HUES6 (cell line): ENCODE measurements at regions not wholly inside any gene's neighbourhood (a gene's known extent, or its start where the extent isn't known, plus 50 kb on each side); places are given as distances from the start of the nearest gene placed in this dataset.
"Not testable (repeated sequence)": the region's sequence is repeated elsewhere in the genome, so short reads cannot be mapped to it uniquely, and the experiment has no call there.

Source experiments
- H3K27ac ChIP-seq: 2 replicates; pipeline ENCODE4 v1.7.0; 2013; ENCODE audit warnings: low read depth, mild to moderate bottlenecking, low read length, inconsistent platforms
- H3K27me3 ChIP-seq: 2 replicates; pipeline ENCODE4 v1.6.1; 2013; ENCODE audit warnings: low read length; ENCODE audit not compliant: control insufficient read depth, insufficient read depth
- H3K36me3 ChIP-seq: 2 replicates; pipeline ENCODE4 v1.6.1; 2013; ENCODE audit warnings: low read length; ENCODE audit not compliant: control insufficient read depth, insufficient read depth
- H3K4me1 ChIP-seq: 2 replicates; pipeline ENCODE4 v1.6.1; 2013; ENCODE audit warnings: low read length; ENCODE audit not compliant: control insufficient read depth, insufficient read depth
- H3K4me3 ChIP-seq: 2 replicates; pipeline ENCODE4 v1.5.1; 2013; ENCODE audit warnings: low read depth, low read length
- H3K9ac ChIP-seq: one replicate; pipeline ENCODE4 v1.6.1; 2013; ENCODE audit warnings: mild to moderate bottlenecking, low read length
- H3K9me3 ChIP-seq: 2 replicates; pipeline ENCODE4 v1.6.1; 2013; ENCODE audit warnings: low read depth, low read length; ENCODE audit not compliant: control insufficient read depth, insufficient read depth

DNA sequence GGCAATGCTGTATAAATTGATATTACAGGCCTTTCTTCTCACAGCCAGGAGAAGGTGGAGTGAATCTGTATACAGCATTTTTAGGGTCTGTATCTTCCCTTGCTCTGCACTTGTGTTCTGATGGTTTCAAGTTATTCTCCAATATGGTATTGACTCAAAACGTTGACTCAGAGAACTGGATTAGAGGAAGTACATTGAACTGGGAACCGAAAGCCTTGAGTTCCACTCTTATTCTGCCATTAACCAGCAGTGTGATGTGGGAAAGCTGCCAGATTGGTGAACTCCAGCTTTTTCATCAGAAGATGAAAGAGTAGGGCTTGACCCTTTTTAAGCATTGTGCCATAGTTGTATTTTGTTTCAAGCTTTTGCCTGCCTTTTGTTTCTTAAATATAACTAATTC is 167.7 kb downstream of the SPRY2 start:
- Histone ChIP-seq H3K36me3 (no peaks in the 10 kb centered on the region; the same call in 1 of the 2 replicates), H3K27me3 (no peaks in the 10 kb centered on the region), H3K9ac (no peak overlapping the region), H3K4me1 (peaks cover 6% of the 10 kb centered on the region; the same call in 1 of the 2 replicates), H3K27ac (no peak overlapping the region), H3K9me3 (no peaks in the 10 kb centered on the region; the same call in 1 of the 2 replicates), H3K4me3 (no peak overlapping the region)

- H3K27ac ChIP-seq: no peak overlapping the region
- H3K9ac ChIP-seq: no peak overlapping the region
- H3K4me3 ChIP-seq: no peak overlapping the region
- H3K9me3 ChIP-seq: no peaks in the 10 kb centered on the region; the same call in 1 of the 2 replicates
- H3K4me1 ChIP-seq: peaks cover 3% of the 10 kb centered on the region; the same call in 1 of the 2 replicates
- H3K36me3 ChIP-seq: no peaks in the 10 kb centered on the region; the same call in 1 of the 2 replicates
- no peaks in the 10 kb centered on the region for H3K27me3 ChIP-seq
Measured at GRCh38 chr13:80171096-80171495, 169.8 kb downstream of the SPRY2 start.

DNA sequence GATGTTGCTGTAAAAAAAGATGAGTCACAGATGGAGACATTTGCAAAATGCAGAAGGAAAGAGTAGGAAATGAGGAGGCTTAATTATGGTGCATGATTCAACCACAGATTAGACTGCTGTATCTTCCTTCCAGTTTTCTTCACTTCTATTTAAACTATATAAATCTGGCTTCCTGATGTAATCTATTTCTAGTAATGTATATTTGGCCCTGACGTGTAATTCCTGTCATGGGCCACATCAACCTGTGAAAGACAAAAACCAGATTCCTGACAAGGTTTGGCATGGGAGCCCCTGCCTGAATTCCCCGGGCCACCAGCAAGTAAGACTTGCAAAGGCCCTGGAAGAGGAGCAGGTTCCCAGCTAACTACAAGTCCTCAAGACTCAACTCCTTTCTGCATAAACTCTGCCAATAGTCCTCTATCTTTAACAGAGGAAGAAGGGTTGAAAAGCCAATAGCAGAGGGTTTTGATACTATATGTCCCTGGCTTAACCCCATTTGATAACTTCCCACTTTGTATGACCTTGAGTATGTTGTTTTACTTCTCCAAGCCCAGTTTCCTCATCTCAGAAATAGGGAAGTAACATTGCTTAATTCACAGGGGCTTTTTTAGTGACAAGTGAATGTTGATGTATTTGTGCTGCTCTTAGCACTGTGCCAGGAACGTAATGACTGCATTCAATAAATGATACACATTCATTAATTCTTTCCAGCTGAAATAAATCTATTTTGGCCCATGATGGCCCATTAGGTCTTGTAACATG is 172.7 kb downstream of the SPRY2 start:
- H3K9me3 ChIP-seq: no peaks in the 10 kb centered on the region
- H3K27ac ChIP-seq: no peak overlapping the region
- no peak overlapping the region for H3K9ac ChIP-seq
- no peak overlapping the region for H3K4me3 ChIP-seq
- H3K27me3 ChIP-seq: no peaks in the 10 kb centered on the region
- H3K36me3 ChIP-seq: no peaks in the 10 kb centered on the region
- H3K4me1 ChIP-seq: peaks cover 3% of the 10 kb centered on the region; the same call in 1 of the 2 replicates

DNA sequence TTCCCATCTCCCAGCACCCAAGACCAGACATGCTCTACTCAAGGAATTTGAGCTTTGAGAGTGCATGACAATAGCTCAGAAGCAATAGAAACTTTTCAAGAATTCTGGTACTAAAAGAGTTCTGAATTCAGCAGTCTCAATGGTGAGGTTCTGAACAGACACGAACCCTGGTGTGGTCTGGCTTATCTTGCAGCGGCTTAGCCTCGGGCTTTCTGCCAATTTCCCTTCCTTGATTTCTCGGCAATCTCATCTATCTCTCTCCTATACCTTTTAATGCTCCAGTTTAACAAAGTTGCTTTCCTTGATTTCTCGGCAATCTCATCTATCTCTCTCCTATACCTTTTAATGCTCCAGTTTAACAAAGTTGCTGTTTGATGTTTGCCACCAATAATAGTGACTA is 174.6 kb downstream of the SPRY2 start:
- H3K9ac ChIP-seq: no peak overlapping the region

DNA sequence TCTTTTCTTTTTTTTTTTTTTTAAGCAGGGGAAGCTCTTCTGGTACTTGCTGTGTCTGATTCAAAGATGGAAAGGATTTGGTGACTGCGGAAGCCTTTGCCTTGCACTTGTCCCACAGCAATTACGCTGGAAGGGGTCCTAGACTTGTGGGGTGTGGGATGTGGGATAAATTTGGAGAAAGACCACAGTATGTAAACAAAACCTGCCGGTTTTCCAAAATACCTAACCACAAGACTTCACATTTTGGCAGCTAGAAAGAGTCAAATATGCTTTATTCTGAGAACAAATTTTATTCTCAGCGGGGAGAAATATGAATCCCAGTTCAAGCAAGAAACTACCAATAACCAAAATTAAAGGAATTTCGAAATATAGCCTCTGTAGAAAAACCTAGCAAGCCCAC is 176.5 kb downstream of the SPRY2 start:
- Histone ChIP-seq H3K4me1 (peaks cover 3% of the 10 kb centered on the region; the same call in 1 of the 2 replicates), H3K27me3 (no peaks in the 10 kb centered on the region), H3K36me3 (no peaks in the 10 kb centered on the region), H3K9me3 (no peaks in the 10 kb centered on the region), H3K4me3 (no peak overlapping the region), H3K27ac (no peak overlapping the region), H3K9ac (no peak overlapping the region)

More for the DNA sequence above, 174.6 kb downstream of the SPRY2 start:
- no peak overlapping the region for H3K27ac ChIP-seq
- H3K27me3 ChIP-seq: no peaks in the 10 kb centered on the region
- no peaks in the 10 kb centered on the region for H3K36me3 ChIP-seq
- no peak overlapping the region for H3K4me3 ChIP-seq
- peaks cover 3% of the 10 kb centered on the region; the same call in 1 of the 2 replicates for H3K4me1 ChIP-seq
- no peaks in the 10 kb centered on the region for H3K9me3 ChIP-seq

- H3K36me3 ChIP-seq: no peaks in the 10 kb centered on the region
- no peak overlapping the region for H3K9ac ChIP-seq
- H3K27me3 ChIP-seq: no peaks in the 10 kb centered on the region
- H3K4me3 ChIP-seq: no peak overlapping the region
- H3K4me1 ChIP-seq: peaks cover 3% of the 10 kb centered on the region; the same call in 1 of the 2 replicates
- H3K9me3 ChIP-seq: no peaks in the 10 kb centered on the region
- no peak overlapping the region for H3K27ac ChIP-seq
Measured at GRCh38 chr13:80161896-80162295, 179.0 kb downstream of the SPRY2 start.

DNA sequence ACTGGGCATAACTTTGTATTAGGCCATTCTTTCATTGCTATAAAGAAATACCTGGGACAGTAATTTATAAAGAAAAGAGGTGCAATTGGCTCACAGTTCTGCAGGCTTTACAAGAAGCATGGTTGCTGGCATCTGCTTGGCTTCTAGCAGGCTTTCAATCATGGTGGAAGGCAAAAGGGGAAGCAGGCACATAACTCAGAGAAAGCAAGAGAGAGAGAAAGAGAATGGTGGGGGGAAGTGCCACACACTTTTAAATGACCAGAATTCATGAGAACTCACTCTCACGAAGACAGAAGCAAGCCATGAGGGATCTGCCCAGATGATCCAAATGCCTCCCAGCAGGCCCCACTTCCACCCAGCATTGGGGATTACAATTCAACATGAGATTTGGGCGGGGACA is 179.7 kb downstream of the SPRY2 start:
- Histone ChIP-seq H3K27me3 (no peaks in the 10 kb centered on the region), H3K4me3 (no peak overlapping the region), H3K9ac (no peak overlapping the region)

GRCh38 chr13:80160110-80160509 is 180.8 kb downstream of the SPRY2 start:
- Histone ChIP-seq H3K27ac (no peak overlapping the region), H3K9me3 (no peaks in the 10 kb centered on the region), H3K4me3 (no peak overlapping the region), H3K4me1 (no peaks in the 10 kb centered on the region), H3K27me3 (no peaks in the 10 kb centered on the region), H3K36me3 (no peaks in the 10 kb centered on the region), H3K9ac (no peak overlapping the region)

More for the DNA sequence above, 179.7 kb downstream of the SPRY2 start:
- Histone ChIP-seq H3K36me3 (no peaks in the 10 kb centered on the region), H3K9me3 (no peaks in the 10 kb centered on the region), H3K4me1 (peaks cover 1% of the 10 kb centered on the region; the same call in 1 of the 2 replicates), H3K27ac (no peak overlapping the region)

DNA sequence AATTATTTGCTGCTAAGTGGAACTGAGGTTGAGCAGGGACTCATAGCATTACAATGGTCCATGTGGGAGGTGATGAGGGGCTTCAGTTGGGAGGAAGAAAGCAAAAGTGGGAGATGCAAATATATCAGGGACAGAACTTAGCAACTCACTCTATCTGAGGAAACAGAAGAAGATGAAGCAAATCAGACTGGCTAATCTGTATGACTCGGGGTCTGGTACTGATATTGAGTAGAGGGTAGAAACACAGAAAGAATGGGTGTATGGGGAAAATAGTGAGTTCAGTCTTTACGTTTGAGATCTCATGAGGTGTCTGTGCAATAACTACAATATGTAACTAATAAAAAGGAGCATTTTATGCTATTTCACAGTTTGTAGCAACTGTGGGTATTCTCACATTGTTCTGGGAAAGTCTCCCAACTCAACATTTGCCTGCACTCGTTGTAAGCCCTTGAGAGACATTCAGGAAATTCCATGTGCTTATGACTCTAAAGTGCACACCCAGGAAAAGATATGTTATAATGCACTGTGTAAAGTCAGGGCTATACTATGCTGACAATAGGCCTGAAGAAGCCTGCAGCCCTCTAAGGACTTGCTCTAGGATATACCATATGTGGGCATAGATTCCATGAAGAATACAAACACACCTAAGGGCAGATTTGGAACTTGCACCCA is 183.5 kb downstream of the SPRY2 start:
- Histone ChIP-seq H3K9me3 (no peaks in the 10 kb centered on the region), H3K27me3 (no peaks in the 10 kb centered on the region), H3K36me3 (no peaks in the 10 kb centered on the region), H3K4me3 (no peak overlapping the region), H3K27ac (no peak overlapping the region), H3K4me1 (no peaks in the 10 kb centered on the region), H3K9ac (no peak overlapping the region)

DNA sequence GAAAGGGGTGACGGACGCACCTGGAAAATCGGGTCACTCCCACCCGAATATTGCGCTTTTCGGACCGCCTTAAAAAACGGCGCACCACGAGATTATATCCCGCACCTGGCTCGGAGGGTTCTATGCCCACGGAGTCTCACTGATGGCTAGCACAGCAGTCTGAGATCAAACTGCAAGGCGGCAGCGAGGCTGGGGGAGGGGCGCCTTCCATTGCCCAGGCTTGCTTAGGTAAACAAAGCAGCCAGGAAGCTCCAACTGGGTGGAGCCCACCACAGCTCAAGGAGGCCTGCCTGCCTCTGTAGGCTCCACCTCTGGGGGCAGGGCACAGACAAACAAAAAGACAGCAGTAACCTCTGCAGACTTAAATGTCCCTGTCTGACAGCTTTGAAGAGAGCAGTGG is 188.8 kb downstream of the SPRY2 start:
- H3K4me1 ChIP-seq, H3K36me3 ChIP-seq, H3K27ac ChIP-seq, H3K9me3 ChIP-seq, H3K4me3 ChIP-seq, H3K27me3 ChIP-seq, H3K9ac ChIP-seq: not testable (repeated sequence)

DNA sequence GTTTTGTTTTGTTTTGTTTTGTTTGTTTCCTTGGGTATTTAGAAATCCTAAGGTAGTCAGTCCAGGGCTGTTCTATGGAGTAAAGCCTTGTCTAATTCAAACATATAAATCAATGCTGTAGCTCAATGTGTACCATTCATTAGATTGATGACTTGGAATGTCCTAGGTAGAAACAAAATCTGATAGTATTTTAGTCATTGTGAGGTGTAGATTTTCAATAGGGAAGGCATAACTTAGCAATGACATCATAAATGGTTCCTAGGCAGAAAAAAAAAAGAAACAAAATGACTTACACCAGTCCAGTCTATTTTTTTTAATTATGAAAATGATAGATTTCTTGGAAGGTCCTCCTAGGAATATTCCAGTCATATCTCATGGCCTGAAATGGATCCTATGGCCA is 189.9 kb downstream of the SPRY2 start:
- Histone ChIP-seq H3K9me3 (peaks cover 4% of the 10 kb centered on the region; the same call in 1 of the 2 replicates), H3K4me3 (no peak overlapping the region), H3K9ac (no peak overlapping the region), H3K27me3 (no peaks in the 10 kb centered on the region), H3K27ac (no peak overlapping the region), H3K4me1 (no peaks in the 10 kb centered on the region), H3K36me3 (no peaks in the 10 kb centered on the region)
